Prostate gland (tissue), 2 donors: ENCODE measurements at regions not wholly inside any gene's neighbourhood (a gene's known extent, or its start where the extent isn't known, plus 50 kb on each side); places are given as distances from the start of the nearest gene placed in this dataset.

Source experiments
- DNase-seq: peaks from one replicate; pipeline ENCODE4 v3.0.0-alpha.2; 2019; ENCODE audit warnings: low spot score
- H3K27ac ChIP-seq, 2 donors: fragments of 200-600 bp; sonication (generic); 2 replicates each; pipeline ENCODE4 v1.5.1; 2017 to 2019
- H3K27me3 ChIP-seq: fragments of 200-600 bp; sonication (generic); replicated peaks from 2 replicates; pipeline ENCODE4 v1.5.1; 2019; ENCODE audit not compliant: insufficient read depth
- H3K36me3 ChIP-seq, 2 donors: fragments of 200-600 bp; sonication (generic); 1 replicate in 1 of 2; 2 replicates in 1 of 2; pipeline versions ENCODE4 v1.5.1 to v1.8.1; 2017 to 2019
- H3K4me1 ChIP-seq: fragments of 200-600 bp; sonication (generic); replicated peaks from 2 replicates; pipeline ENCODE4 v1.5.1; 2019
- H3K4me3 ChIP-seq, 2 donors: fragments of 200-600 bp; sonication (generic); 2 replicates each; pipeline ENCODE4 v1.5.1; 2017 to 2019
- H3K9me3 ChIP-seq: fragments of 200-600 bp; sonication (generic); 2 replicates; pipeline ENCODE4 v1.5.1; 2017
- POLR2A ChIP-seq: fragments of 450-650 bp; IDR thresholded peaks from one replicate; pipeline ENCODE4 v1.6.1; 2016; ENCODE audit warnings: antibody characterized with exemption, mild to moderate bottlenecking
- POLR2AphosphoS5 ChIP-seq: sonication (generic); formaldehyde crosslinking; IDR thresholded peaks from one replicate; pipeline ENCODE4 v1.6.1; 2017; ENCODE audit warnings: antibody characterized with exemption
- WGBS: methylation state at CpG from one replicate; pipeline ENCODE4 v1.1.5; 2018; 5-methylcytosine and 5-hydroxymethylcytosine counted together
- intact Hi-C: fragments of 100-400 bp; cut with DNase I; formaldehyde crosslinking; loops from one replicate; pipeline ENCODE4 v1.14.2; 2022
- TF ChIP-seq, protein P1 (sequence below), 4 experiments: fragments of 200-600 bp in 2 of 4; fragments of 450-650 bp in 2 of 4; sonication (generic) in 2 of 4; IDR thresholded peaks; 1 replicate in 3 of 4; 2 replicates in 1 of 4; pipeline ENCODE4 v1.5.1; 2016 to 2019; ENCODE audit warnings: antibody characterized with exemption in 4 of 4, mild to moderate bottlenecking in 2 of 4, moderate library complexity in 2 of 4

DNA sequence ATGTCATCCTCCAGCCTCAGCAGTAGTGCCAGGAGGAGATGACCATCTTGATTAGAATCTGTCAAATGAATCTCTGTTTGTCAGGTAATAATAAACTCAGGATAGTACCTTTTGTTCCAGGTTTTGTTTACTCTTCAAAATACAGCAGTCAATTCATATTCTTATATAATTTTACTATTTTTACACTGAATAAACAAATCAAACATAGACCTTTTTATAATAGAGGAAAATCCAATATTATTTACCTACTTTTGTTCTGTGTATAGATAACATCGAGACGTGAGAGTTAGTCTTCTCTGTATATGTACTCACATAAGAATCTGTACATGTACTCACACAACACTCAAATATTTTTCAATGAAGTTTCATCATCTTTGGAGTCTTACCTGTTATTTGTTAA, 365.4 kb upstream of the EPHA5 start:
- Histone ChIP-seq H3K4me3 (no peak overlapping the region), H3K27ac (no peak overlapping the region), H3K9me3 (no peaks in the 10 kb centered on the region), H3K27me3 (no peaks in the 10 kb centered on the region), H3K4me1 (peaks cover 4% of the 10 kb centered on the region), H3K36me3 (no peaks in the 10 kb centered on the region)
- WGBS = 34% methylated on average over 2 of the region's 2 CpGs
- no peak for DNase-seq
- TF ChIP-seq POLR2AphosphoS5 (peak; percentile 32), POLR2A (no peak)
- TF ChIP-seq, protein P1, sequence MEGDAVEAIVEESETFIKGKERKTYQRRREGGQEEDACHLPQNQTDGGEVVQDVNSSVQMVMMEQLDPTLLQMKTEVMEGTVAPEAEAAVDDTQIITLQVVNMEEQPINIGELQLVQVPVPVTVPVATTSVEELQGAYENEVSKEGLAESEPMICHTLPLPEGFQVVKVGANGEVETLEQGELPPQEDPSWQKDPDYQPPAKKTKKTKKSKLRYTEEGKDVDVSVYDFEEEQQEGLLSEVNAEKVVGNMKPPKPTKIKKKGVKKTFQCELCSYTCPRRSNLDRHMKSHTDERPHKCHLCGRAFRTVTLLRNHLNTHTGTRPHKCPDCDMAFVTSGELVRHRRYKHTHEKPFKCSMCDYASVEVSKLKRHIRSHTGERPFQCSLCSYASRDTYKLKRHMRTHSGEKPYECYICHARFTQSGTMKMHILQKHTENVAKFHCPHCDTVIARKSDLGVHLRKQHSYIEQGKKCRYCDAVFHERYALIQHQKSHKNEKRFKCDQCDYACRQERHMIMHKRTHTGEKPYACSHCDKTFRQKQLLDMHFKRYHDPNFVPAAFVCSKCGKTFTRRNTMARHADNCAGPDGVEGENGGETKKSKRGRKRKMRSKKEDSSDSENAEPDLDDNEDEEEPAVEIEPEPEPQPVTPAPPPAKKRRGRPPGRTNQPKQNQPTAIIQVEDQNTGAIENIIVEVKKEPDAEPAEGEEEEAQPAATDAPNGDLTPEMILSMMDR (IDR thresholded peaks at IDR 0.05) = no peak
- intact Hi-C loops = no loop called here

DNA sequence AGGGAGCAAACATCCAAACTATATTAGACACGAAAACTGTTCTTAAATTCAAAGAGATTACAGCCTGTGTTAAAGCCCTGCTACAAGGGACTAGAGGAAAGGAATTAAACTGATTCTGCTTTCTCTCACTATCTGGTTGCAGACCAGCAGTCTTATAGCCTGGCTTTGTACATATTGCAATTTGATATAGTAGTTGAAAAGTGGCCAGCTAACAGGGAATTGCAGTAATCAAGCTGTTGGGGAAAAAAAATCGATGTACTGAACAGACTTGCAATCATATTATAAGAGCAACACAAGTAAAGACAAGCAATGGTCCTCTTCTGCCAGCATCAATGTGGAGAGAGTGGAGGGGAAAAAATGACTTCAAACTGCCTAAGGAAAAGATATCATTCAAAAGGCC, 364.4 kb upstream of the EPHA5 start:
- no peaks in the 10 kb centered on the region for H3K36me3 ChIP-seq
- TF ChIP-seq, protein P1 (IDR thresholded peaks at IDR 0.05) = no peak
- no peak for TF ChIP-seq POLR2A
- no peak for TF ChIP-seq POLR2AphosphoS5
- H3K4me1 ChIP-seq = peaks cover 4% of the 10 kb centered on the region
- no peaks in the 10 kb centered on the region for H3K9me3 ChIP-seq
- no peak overlapping the region for H3K4me3 ChIP-seq
- DNase-seq = no peak
- no peak overlapping the region for H3K27ac ChIP-seq
- H3K27me3 ChIP-seq = no peaks in the 10 kb centered on the region
- 3% methylated on average over 2 of the region's 2 CpGs for WGBS
- intact Hi-C loops = no loop called here

DNA sequence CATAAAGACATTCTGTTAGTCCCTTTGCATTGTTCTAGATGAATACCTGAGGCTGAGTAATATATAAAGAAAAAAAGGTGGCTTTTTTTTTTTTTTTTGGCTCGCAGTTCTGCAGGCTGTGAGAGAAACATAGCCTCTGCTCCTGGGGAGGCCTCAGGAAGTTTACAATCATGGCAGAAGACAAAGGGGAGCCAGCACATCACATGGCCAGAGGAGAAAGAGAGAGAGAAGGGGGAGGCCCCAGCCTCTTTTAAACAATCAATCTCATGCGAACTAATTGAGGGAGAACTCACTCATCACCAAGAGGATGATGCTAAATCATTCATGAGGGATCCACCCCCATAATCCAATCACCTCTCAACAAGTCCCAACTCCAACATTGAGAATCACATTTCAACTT, 364.0 kb upstream of the EPHA5 start:
- Histone ChIP-seq H3K9me3 (no peaks in the 10 kb centered on the region), H3K4me1 (peaks cover 4% of the 10 kb centered on the region), H3K4me3 (no peak overlapping the region), H3K27ac (no peak overlapping the region), H3K27me3 (no peaks in the 10 kb centered on the region), H3K36me3 (no peaks in the 10 kb centered on the region)
- 60% methylated on average over 2 of the region's 2 CpGs for WGBS
- intact Hi-C loops = no loop called here
- no peak for DNase-seq
- no peak for TF ChIP-seq POLR2AphosphoS5
- no peak for TF ChIP-seq POLR2A
- TF ChIP-seq, protein P1 (IDR thresholded peaks at IDR 0.05) = no peak

DNA sequence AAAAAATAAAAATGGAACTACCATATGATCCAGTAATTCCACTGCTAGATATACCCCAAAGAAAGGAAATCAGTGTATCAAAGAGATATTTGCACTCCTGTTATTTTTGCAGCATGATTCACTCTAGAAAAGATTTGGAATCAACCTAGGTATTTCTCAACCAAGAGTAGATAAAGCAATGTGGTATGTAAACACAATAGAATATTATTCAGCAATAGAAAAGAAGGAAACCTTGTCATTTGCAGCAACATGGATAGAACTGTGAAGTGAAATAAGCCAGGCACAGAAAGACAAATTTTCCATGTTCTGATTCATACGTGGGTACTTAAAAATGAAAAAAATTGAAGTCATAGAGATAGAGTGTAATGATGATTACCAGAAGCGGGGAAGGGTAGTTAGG, 362.3 kb upstream of the EPHA5 start:
- H3K27ac ChIP-seq = no peak overlapping the region
- DNase-seq = no peak
- TF ChIP-seq POLR2A = no peak
- TF ChIP-seq POLR2AphosphoS5 = no peak
- TF ChIP-seq, protein P1 (IDR thresholded peaks at IDR 0.05) = no peak
- intact Hi-C loops = no loop called here
- H3K4me3 ChIP-seq = no peak overlapping the region
- H3K4me1 ChIP-seq = peaks cover 4% of the 10 kb centered on the region
- H3K9me3 ChIP-seq = no peaks in the 10 kb centered on the region
- 75% methylated on average over 2 of the region's 2 CpGs for WGBS
- H3K36me3 ChIP-seq = no peaks in the 10 kb centered on the region
- H3K27me3 ChIP-seq = no peaks in the 10 kb centered on the region

DNA sequence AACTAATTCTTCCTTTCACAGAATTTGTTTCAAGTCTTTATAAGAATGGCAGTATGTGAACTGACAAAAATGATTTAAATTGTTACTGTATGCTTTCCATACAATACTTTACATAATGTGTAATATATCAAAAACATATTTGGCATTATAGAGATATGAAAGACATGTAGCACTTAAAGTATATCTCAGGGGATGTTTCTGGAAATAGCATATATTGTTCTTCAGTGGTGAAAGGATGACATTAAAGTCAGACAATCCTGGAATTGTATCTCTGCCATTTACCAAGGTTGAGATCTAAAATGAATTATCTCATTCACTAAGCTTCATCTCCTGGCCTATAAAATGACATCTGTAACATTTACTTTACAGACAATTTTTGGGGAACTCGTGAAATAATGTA, 358.4 kb upstream of the EPHA5 start:
- Histone ChIP-seq H3K36me3 (no peaks in the 10 kb centered on the region), H3K27me3 (no peaks in the 10 kb centered on the region)
- intact Hi-C loops = no loop called here

More for the DNA sequence above, 358.4 kb upstream of the EPHA5 start:
- Histone ChIP-seq H3K4me1 (no peaks in the 10 kb centered on the region), H3K27ac (no peak overlapping the region), H3K4me3 (no peak overlapping the region), H3K9me3 (no peaks in the 10 kb centered on the region)
- DNase-seq = no peak
- TF ChIP-seq POLR2AphosphoS5 = no peak
- TF ChIP-seq, protein P1 (IDR thresholded peaks at IDR 0.05) = no peak
- TF ChIP-seq POLR2A = no peak
- 82% methylated on average over 1 of the region's 1 CpG for WGBS
